Superior temporal gyrus (tissue), 1 donor: ENCODE measurements at regions not wholly inside any gene's neighbourhood (a gene's known extent, or its start where the extent isn't known, plus 50 kb on each side); places are given as distances from the start of the nearest gene placed in this dataset.

Experiments
- DNase-seq: peaks from one replicate; pipeline ENCODE4 v3.0.0-alpha.2; 2016; ENCODE audit errors: extremely low spot score

DNA sequence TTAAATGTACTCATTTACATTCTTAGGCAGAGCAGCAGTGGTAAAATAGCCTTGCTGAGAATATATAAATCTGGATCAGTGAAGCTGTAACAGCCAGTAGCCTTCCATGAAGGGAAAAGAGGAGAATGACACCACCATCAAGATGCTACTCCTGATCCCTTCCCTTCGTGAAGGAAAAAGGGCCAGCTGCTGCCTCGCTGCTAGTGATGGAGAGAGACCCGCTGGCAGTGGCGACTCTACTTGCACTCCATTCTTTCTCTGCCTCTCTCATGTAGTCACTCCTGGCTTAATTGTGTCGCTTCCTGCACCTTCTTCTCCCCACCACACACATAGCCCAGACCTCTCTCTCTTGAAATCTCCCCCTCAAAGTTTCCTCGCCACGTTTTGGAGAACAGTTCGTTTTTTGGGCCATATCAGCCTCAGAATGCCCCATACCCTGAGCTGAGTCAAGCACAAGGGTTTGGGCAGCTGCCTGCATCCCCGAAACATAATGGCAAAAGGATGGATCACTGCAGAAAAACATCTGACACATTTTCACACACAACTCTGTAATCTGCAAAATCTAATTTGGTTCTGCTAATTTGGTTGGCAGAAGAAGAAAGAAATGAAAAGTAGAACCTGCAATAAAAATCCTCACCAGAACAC is 460.3 kb upstream of the IL12A start:
- DNase-seq, result peak; percentile 56

- no peak for DNase-seq
Observed at GRCh38 chr3:159532577-159532976, 456.1 kb upstream of the IL12A start.

DNA sequence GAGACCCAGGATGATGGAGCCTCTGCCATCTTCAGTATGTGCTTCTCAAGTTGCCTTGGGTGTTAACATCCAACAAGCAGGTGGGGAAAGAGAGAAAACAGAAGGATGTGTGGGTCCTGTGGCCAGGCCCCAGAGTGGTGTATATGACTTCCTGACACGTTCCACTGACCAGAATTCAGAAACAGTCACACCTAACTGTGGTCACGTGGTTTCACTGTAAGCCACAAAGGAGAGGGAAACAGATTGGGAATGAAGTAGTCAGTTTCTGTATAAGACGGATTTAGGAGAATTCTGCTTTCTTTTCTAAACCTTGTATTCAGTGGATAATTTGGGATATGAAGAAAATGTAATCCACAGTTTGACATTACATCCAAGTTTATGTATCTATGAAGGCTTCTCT is 454.1 kb upstream of the IL12A start:
- no peak for DNase-seq

DNA sequence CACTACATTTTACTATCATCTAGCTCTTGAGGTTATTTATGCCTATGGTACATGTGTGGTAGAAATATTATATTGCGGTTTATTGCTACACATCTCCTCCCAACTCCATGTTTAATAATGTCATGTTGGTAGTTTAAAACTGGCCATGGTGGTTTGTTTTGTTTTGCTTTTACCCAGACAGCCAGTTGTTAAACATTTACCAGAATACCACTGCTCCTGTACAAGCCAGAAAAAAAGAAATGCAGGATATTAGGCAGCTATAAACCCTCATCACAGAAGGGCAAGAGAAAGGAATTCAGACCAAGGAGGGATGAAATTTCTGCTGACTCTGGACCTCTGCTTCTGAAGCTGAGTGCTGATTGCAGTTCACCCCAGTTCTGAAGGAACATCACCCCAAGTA is 451.8 kb upstream of the IL12A start:
- DNase-seq, result no peak

DNA sequence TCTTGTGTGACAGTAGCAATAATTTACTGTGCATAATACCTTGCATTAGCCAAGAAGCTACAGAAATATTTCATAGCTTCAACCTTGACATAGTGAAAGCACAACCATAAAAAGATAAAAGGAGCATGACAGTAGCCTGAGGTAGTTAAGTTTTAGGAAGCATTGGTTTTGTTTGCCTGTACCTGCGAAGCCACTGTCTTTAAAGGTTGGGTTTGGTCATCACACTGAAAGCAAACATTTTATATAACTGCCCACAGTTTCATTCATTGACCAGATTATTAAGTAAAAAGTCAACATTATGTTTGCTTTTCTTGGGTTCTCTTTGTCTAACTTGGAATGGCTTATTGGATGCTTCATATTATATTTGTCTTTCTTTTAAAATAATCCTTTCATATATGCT is 450.1 kb upstream of the IL12A start:
- no peak for DNase-seq

DNA sequence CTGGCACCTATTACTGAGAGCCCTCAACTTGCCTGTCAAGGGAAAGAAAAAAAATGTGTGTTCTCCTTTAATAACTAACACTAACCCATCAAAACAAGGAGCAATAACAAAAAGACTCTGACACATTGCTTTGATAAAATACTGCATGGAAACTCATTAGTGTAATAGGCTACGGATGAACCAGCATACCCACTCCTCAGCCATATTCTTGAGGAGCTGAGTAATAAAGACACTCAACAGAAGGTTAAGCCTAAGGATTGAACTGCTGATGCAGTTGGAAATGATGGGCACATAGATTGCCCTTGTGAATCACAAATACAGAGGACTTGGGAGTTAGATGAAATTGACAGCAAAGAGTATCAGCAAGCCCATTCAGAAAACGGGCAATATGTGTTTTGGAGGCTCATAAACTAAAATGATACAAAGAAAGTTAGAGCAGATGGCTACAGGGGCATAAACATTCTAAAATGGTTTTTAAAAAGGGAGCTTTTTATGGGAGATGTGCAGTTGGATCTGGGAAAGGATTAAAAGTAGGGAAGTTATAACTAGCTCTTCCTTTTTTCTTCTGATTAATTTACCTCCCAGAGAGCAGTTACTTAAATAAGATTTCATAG is 447.6 kb upstream of the IL12A start:
- DNase-seq, result no peak

DNA sequence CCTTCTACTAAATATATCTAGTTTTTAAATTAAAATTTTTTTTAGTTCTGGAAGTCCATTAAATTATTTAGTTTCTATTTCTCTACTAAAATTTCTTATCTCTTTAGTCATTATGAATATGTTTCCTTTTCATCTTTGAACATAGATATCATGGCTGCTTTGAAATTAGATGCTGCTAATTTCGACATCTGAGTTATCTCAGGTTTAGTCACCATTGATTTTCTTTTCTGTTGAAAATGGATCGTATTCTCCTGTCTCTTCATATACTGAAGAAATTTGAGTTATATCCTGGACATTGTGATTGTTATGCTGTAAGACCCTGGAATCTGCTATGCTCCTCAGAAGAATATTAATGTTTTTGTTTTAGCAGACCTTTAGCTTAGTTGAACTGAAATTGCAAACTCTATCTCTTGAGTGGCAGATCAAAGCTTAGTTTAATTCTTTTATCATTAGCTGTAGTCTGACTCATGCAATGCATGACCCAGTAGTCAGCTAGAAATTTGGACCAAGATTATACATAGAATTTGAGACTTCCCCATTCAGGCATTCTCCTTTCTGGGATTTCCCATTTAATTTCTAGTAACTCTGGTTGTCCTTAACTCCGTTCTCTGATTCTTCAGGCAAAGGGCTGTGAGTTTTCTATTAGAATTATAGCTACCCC is 439.8 kb upstream of the IL12A start:
- DNase-seq, result no peak

DNA sequence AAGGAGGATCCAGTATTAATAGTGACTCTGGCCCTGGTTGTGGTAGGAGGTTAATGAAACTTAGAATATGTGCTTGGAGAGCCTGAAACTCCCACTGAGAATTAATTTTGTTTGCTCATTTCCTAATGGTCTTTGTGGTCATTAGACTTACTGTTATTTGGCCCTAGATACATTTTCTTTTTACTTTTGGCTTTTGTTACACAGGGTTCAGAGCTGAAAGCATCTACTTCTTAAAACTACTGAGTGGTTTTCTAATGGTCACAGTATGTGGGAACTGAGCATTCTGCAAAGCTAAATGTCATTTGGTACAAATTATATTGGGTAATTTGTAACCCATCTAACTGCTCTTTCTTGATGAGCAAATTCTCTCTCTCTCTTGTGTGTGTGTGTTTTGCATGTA is 433.4 kb upstream of the IL12A start:
- DNase-seq, result no peak

DNA sequence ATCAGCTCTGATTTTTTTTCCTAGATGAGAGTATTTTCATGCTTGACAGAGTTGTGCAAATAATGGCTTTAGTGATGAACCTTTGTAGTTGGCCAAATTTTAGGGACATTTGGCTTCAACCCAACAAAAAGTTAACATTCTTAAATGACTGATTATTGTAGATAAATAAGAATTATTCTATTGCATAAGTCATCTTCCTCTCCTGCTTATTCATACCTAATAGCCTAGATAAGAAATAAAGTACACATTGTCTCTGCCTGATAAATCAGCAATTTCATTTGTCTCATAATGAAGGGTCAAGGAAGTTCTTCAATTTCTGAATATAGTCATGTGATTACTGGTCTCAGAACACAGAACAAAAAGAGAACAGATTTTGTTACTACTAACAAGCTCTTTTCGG is 428.9 kb upstream of the IL12A start:
- DNase-seq, result no peak

DNA sequence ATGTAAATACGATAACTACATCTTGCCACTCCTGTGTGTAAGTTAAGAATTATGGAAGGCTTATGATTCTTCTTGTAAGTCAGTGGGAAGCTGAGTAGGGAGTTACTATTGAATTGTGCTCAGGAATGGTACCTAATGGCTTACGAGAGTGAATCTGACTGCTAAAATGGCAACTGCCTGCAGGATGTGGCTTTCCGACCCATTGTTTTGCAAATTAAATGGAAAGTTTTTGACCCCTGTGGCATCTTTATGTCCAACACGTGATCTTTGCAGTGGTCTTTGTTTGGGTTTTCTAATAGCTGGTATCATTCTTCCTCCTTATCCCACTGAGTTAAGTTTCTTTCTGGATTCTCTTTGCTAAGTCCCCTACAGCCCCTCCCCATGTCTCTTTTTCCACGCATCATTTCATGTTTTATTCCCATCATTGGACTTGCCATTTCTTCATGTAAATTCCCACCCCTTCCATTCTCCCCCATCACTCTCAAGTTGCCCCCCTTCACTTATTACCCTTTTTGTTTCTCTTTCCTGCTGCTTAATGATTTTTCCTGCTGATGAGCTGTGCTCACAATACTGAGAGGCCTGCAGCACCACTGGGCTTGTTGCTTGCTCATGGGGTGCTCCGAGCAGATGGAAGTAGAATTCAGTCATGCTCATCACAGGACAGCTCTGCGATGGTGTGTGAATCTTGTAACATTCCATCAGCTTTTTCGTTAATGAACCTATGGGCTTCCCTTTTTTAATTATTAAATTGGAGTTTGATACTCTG is 428.2 kb upstream of the IL12A start:
- no peak for DNase-seq

DNA sequence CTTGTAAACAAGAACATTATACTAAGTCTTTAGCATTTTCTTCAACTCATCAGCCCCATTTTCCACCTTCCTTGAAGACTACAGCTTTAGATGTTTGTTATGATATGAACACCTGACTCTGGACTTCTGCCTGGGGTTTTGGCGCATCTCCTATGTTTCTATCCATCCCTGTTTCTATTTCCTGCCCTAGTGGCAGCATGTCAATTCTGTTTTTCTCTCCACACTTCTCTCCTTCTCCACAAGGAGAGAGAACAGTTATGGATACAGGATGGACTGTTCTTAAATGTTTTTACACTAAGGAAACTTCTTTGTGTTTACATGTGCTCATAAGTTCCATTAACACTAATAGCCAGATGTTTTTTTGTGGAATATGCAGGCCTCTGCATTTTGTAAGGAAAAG is 423.3 kb upstream of the IL12A start:
- no peak for DNase-seq

DNA sequence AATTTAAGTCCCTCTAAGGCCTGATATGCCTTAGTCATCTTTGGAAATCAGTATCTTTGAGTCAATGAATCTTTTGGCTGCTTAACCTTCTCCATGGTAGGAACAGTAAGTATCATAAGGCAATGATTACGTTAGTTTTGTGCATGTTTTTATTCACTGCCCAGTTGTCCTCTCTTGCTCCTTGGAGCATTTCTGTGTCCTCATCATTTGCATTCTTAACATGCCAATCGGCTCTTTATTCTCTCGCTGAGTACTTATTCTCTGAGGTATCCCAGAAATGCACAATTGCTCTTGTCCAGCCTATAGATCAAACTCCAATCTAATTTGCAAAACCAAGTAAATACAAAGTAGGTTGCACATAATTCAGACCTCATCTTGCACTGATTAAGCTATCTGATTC is 405.0 kb upstream of the IL12A start:
- no peak for DNase-seq

DNA sequence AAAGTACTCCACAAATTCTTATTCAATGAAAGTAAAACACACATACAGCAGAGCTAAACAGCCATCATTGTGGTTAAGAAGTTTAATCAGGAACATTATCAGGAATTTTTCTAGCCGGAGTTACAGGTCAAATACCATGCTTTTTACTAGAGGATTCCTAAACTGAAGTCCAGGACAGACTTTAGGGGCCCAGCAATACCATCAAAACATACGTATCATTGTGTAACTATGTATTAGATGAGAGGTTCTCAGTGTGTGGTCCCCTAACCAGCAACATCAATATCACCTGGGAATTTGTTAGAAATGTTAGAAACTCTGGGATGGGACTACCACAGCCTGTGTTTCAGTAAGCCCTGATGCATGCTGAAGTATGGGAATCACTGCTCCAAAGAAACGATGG is 404.2 kb upstream of the IL12A start:
- no peak for DNase-seq

GRCh38 chr3:159586571-159587202 is 401.9 kb upstream of the IL12A start:
- peak; percentile 42 for DNase-seq

GRCh38 chr3:159593927-159594605 is 394.6 kb upstream of the IL12A start:
- DNase-seq, result no peak

DNA sequence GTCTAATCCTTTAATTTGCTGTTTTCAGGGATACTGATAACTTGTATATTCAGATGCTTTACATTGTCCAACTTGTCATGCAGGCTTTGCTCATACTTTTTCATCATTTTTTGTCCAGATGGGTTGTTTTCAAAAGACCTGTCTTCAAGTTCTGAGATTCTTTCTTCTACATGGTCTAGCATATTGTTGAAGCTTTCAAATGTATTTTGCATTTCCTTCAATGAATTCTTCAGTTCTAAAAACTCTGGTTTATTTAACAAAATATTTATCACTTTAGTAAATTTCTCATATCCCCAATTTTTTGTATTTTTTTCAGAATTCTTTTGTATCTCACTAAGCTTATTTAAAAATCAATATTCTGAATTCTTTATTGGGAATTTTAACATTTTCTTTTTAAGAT is 388.3 kb upstream of the IL12A start:
- DNase-seq, result no peak

DNA sequence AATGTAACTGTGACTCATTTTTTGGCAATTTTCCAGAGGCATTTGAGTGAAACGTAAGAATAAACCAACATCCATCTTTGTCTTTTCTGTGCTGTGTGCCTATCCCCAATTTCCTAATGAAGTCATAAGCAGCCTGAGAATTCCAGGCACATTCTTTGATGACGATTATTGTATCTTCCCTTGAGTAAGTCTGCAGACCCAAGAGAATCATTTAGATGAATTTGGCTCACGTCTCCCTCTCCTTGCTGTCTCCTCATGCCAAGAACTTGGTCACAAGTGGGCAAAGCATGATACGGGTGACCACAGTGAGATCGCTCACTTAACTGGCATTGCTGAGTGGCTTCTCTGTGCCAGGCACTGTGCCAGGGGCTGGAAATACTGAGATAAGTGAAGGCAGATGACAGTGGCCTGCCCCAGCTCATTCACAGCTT is 384.5 kb upstream of the IL12A start:
- no peak for DNase-seq

DNA sequence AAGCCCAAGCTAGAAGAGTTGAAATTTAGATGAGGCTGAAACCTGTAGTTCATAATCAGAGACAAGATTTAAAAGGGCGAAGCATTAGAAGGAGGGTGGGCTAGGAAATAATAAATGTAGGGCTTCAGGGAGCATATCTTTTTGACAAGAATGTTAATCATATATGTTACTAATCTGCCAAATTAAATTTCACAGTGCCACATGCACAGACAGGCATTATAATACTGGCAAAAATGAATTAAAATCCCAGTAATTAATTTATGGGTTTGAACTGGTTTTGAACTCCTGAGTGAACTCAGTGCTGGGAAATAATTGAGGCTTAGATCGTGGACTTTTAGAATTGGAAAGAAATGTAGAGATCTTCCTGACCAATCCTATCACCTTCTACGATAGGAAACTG is 383.5 kb upstream of the IL12A start:
- DNase-seq, result no peak

GRCh38 chr3:159605776-159606175 is 382.9 kb upstream of the IL12A start:
- no peak for DNase-seq

DNA sequence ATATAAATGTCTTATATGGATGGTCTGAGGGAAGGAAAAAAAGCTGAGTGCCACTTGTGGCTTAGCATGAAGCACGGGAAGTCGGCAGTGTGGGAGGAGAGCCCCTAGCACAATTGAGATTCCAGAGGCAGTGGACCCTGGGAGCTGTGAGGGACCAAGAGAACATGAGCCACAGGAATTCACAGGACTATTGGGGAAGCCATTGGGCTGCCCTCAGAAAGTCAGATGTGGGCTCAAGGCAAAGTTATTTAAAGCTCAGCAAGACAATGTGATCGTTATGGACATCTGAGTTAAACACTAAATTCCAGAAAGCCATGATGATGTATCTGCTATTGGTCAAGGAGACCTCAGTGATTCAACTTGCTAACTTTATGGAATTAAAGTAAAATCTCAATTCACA is 380.8 kb upstream of the IL12A start:
- no peak for DNase-seq

GRCh38 chr3:159608311-159608710 is 380.3 kb upstream of the IL12A start:
- DNase-seq, result no peak

GRCh38 chr3:159609625-159610024 is 379.0 kb upstream of the IL12A start:
- DNase-seq, result no peak
